ENCODE measurements at regions not wholly inside any gene's neighbourhood (a gene's known extent, or its start where the extent isn't known, plus 50 kb on each side); places are given as distances from the start of the nearest gene placed in this dataset.
"Not testable (repeated sequence)": the region's sequence is repeated elsewhere in the genome, so short reads cannot be mapped to it uniquely, and the experiment has no call there.

GRCh38 chr1:81287411-81288080, 513.2 kb upstream of the ADGRL2 start:
- Histone ChIP-seq H3K36me3 (ENCODE audit: control insufficient read depth, low read depth, low read length) (no peaks in the 10 kb centered on the region), H3K4me3 (ENCODE audit: low read length) (no peak overlapping the region), H3K4me1 (ENCODE audit: control insufficient read depth, low read depth, low read length) (no peaks in the 10 kb centered on the region), H3K9ac (ENCODE audit: low read length) (no peak overlapping the region), H3K27me3 (ENCODE audit: control insufficient read depth, insufficient read depth, low read length) (no peaks in the 10 kb centered on the region), H3K9me3 (ENCODE audit: control insufficient read depth, low read depth, low read length) (no peaks in the 10 kb centered on the region), H3K27ac (ENCODE audit: low read length) (no peak overlapping the region)

DNA sequence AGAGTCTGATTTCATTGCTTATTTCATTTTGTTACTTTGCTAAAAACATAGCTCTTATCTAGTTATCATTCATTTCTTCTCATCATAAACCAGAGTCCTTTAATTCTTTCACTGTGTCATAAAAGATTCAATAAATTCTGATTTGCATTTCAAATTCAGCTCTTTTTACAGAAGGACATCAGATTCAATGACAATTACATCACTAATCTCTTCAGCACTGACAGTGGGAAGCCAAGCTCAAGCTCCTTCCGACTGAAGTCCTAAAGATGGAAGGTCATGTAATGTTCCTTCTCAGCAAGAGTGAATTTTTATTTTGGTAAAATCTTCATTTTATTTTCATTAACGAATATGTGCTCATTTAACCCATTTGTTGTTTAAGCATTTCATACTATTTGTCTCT, 530.7 kb upstream of the ADGRL2 start:
- Histone ChIP-seq H3K27ac (ENCODE audit: low read length) (no peak overlapping the region), H3K36me3 (ENCODE audit: control insufficient read depth, low read depth, low read length) (no peaks in the 10 kb centered on the region)

DNA sequence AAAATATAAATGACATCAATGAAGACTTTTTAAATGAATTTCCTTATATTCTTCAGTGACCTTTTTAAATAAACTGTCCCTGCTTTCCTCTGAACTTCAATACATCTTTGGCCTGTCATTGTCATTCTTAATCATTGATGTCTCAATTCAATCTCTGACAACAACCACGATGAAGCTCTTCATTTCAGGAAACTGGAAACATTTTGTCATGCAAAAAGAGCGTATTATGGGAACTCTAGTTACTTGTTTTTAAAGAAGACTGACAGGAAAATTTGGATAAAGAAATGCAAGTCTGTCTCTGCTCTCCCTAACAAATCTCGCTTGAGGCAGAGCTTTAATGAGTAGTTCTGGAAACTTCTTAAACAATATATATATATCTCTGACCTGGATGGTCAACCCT, 535.8 kb upstream of the ADGRL2 start:
- no peak overlapping the region for H3K9ac ChIP-seq (ENCODE audit: low read length)
- no peak overlapping the region for H3K27ac ChIP-seq (ENCODE audit: low read length)
- peaks cover 33% of the 10 kb centered on the region for H3K4me1 ChIP-seq (ENCODE audit: control insufficient read depth, low read depth, low read length)
- no peaks in the 10 kb centered on the region for H3K27me3 ChIP-seq (ENCODE audit: control insufficient read depth, insufficient read depth, low read length)
- H3K36me3 ChIP-seq (ENCODE audit: control insufficient read depth, low read depth, low read length): no peaks in the 10 kb centered on the region
- H3K4me3 ChIP-seq (ENCODE audit: low read length): peak overlapping the region; percentile 36
- H3K9me3 ChIP-seq (ENCODE audit: control insufficient read depth, low read depth, low read length): no peaks in the 10 kb centered on the region

More for the DNA sequence above, 530.7 kb upstream of the ADGRL2 start:
- Histone ChIP-seq H3K4me1 (ENCODE audit: control insufficient read depth, low read depth, low read length) (peaks cover 32% of the 10 kb centered on the region), H3K9me3 (ENCODE audit: control insufficient read depth, low read depth, low read length) (no peaks in the 10 kb centered on the region), H3K27me3 (ENCODE audit: control insufficient read depth, insufficient read depth, low read length) (no peaks in the 10 kb centered on the region), H3K4me3 (ENCODE audit: low read length) (no peak overlapping the region), H3K9ac (ENCODE audit: low read length) (no peak overlapping the region)

DNA sequence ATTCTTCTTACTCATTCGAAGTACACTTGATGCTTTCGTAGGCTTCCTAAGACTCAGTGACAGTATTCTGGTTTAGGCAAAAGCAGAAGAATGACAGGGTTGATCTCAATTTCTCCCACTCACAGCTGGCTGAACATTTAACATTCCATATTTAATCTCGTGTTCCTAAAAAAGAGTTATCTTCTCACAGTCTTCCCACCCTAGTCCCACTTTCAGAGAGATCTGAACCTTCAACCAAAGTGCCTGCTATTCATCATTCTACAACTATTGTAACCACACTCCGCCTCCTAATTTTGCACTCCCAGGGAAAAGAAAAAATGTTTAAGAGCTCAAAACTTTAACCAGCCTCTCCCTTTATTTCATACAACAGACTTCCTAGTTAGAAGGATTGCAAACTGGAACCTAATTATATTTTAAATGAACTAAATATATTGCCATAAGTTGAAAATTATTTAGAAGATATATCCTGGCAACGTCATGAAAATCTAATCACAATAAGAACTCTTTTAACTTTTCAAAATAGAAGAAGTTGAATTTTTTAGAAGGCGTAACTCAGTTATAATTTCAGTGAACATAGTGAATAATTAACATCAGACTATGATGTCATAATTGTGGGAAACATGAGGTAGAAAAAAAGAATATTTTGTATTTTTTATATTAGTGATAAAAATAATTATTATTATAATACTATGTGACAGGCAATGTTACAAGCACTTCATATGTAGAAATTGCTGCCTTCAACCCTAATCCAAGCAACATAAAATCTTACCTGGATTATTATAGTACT, 540.9 kb upstream of the ADGRL2 start:
- Histone ChIP-seq H3K4me3 (ENCODE audit: low read length) (no peak overlapping the region), H3K27ac (ENCODE audit: low read length) (no peak overlapping the region)

GRCh38 chr1:81254560-81254959, 546.2 kb upstream of the ADGRL2 start:
- no peak overlapping the region for H3K27ac ChIP-seq (ENCODE audit: low read length)
- no peaks in the 10 kb centered on the region for H3K9me3 ChIP-seq (ENCODE audit: control insufficient read depth, low read depth, low read length)
- H3K36me3 ChIP-seq (ENCODE audit: control insufficient read depth, low read depth, low read length): peaks cover 19% of the 10 kb centered on the region
- H3K9ac ChIP-seq (ENCODE audit: low read length): no peak overlapping the region
- H3K4me3 ChIP-seq (ENCODE audit: low read length): no peak overlapping the region
- no peaks in the 10 kb centered on the region for H3K27me3 ChIP-seq (ENCODE audit: control insufficient read depth, insufficient read depth, low read length)
- peaks cover 47% of the 10 kb centered on the region for H3K4me1 ChIP-seq (ENCODE audit: control insufficient read depth, low read depth, low read length)

More for the DNA sequence above, 540.9 kb upstream of the ADGRL2 start:
- Histone ChIP-seq H3K36me3 (ENCODE audit: control insufficient read depth, low read depth, low read length) (no peaks in the 10 kb centered on the region), H3K4me1 (ENCODE audit: control insufficient read depth, low read depth, low read length) (peaks cover 7% of the 10 kb centered on the region), H3K9me3 (ENCODE audit: control insufficient read depth, low read depth, low read length) (no peaks in the 10 kb centered on the region), H3K9ac (ENCODE audit: low read length) (no peak overlapping the region), H3K27me3 (ENCODE audit: control insufficient read depth, insufficient read depth, low read length) (no peaks in the 10 kb centered on the region)

GRCh38 chr1:81254068-81254467, 546.7 kb upstream of the ADGRL2 start:
- no peaks in the 10 kb centered on the region for H3K9me3 ChIP-seq (ENCODE audit: control insufficient read depth, low read depth, low read length)
- no peak overlapping the region for H3K9ac ChIP-seq (ENCODE audit: low read length)
- H3K4me1 ChIP-seq (ENCODE audit: control insufficient read depth, low read depth, low read length): peaks cover 45% of the 10 kb centered on the region
- no peak overlapping the region for H3K4me3 ChIP-seq (ENCODE audit: low read length)
- peaks cover 22% of the 10 kb centered on the region for H3K36me3 ChIP-seq (ENCODE audit: control insufficient read depth, low read depth, low read length)
- no peaks in the 10 kb centered on the region for H3K27me3 ChIP-seq (ENCODE audit: control insufficient read depth, insufficient read depth, low read length)
- H3K27ac ChIP-seq (ENCODE audit: low read length): peak overlapping the region; percentile 9

- H3K4me3 ChIP-seq (ENCODE audit: low read length): peak overlapping the region; percentile 55
- H3K4me1 ChIP-seq (ENCODE audit: control insufficient read depth, low read depth, low read length): peaks cover 40% of the 10 kb centered on the region
- H3K27ac ChIP-seq (ENCODE audit: low read length): peak overlapping the region; percentile 63
- peaks cover 33% of the 10 kb centered on the region for H3K36me3 ChIP-seq (ENCODE audit: control insufficient read depth, low read depth, low read length)
- H3K9ac ChIP-seq (ENCODE audit: low read length): peak overlapping the region; percentile 45
- no peaks in the 10 kb centered on the region for H3K9me3 ChIP-seq (ENCODE audit: control insufficient read depth, low read depth, low read length)
- H3K27me3 ChIP-seq (ENCODE audit: control insufficient read depth, insufficient read depth, low read length): no peaks in the 10 kb centered on the region
Measured at GRCh38 chr1:81252471-81253151, 548.1 kb upstream of the ADGRL2 start.

DNA sequence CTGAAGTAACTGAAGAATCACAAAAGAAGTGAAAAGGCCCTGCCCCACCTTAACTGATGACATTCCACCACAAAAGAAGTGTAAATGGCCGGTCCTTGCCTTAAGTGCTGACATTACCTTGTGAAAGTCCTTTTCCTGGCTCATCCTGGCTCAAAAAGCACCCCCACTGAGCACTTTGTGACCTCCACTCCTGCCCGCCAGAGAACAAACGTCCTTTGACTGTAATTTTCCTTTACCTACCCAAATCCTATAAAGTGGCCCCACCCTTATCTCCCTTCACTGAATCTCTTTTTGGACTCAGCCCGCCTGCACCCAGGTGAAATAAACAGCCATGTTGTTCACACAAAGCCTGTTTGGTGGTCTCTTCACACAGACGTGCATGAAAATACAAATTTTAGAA, 549.9 kb upstream of the ADGRL2 start:
- peaks cover 33% of the 10 kb centered on the region for H3K36me3 ChIP-seq (ENCODE audit: control insufficient read depth, low read depth, low read length)
- H3K27ac ChIP-seq (ENCODE audit: low read length): peak overlapping the region; percentile 44
- peak overlapping the region; percentile 10 for H3K9ac ChIP-seq (ENCODE audit: low read length)
- H3K9me3 ChIP-seq (ENCODE audit: control insufficient read depth, low read depth, low read length); H3K27me3 ChIP-seq (ENCODE audit: control insufficient read depth, insufficient read depth, low read length): not testable (repeated sequence)
- H3K4me1 ChIP-seq (ENCODE audit: control insufficient read depth, low read depth, low read length): peaks cover 40% of the 10 kb centered on the region
- H3K4me3 ChIP-seq (ENCODE audit: low read length): peak overlapping the region; percentile 55

GRCh38 chr1:81245084-81245715, 555.5 kb upstream of the ADGRL2 start:
- Histone ChIP-seq H3K9ac (ENCODE audit: low read length) (peak overlapping the region; percentile 95), H3K4me3 (ENCODE audit: low read length) (peak overlapping the region; percentile 91), H3K4me1 (ENCODE audit: control insufficient read depth, low read depth, low read length) (peaks cover 37% of the 10 kb centered on the region), H3K36me3 (ENCODE audit: control insufficient read depth, low read depth, low read length) (peaks cover 14% of the 10 kb centered on the region), H3K27ac (ENCODE audit: low read length) (peak overlapping the region; percentile 89)
- not testable (repeated sequence) for H3K27me3 ChIP-seq (ENCODE audit: control insufficient read depth, insufficient read depth, low read length); H3K9me3 ChIP-seq (ENCODE audit: control insufficient read depth, low read depth, low read length)

GRCh38 chr1:81244612-81245011, 556.1 kb upstream of the ADGRL2 start:
- not testable (repeated sequence) for H3K9ac ChIP-seq (ENCODE audit: low read length); H3K27ac ChIP-seq (ENCODE audit: low read length); H3K9me3 ChIP-seq (ENCODE audit: control insufficient read depth, low read depth, low read length); H3K27me3 ChIP-seq (ENCODE audit: control insufficient read depth, insufficient read depth, low read length)
- Histone ChIP-seq H3K4me1 (ENCODE audit: control insufficient read depth, low read depth, low read length) (peaks cover 42% of the 10 kb centered on the region), H3K36me3 (ENCODE audit: control insufficient read depth, low read depth, low read length) (peaks cover 14% of the 10 kb centered on the region), H3K4me3 (ENCODE audit: low read length) (peak overlapping the region; percentile 91)

DNA sequence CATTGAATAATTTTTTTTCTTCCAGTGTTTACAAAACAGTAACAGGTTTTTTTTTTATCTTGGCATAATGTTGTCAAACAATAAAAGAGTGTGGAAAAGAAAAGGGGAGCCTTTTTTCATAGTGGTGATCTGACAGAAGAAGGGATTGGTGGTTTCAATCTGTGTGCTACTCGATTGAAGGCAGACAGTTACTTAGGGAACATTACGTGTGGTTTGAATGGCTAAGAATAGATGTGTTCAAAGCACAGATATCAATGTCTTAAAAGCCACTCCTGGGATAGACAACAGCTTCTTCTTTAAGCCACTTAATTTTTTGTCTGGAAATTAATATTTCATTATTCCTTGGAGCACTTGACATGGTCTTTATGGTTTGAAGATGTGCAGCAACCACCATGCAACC, 558.6 kb upstream of the ADGRL2 start:
- Histone ChIP-seq H3K36me3 (ENCODE audit: control insufficient read depth, low read depth, low read length) (no peaks in the 10 kb centered on the region), H3K27ac (ENCODE audit: low read length) (no peak overlapping the region), H3K4me3 (ENCODE audit: low read length) (peak overlapping the region; percentile 2), H3K9ac (ENCODE audit: low read length) (peak overlapping the region; percentile 7), H3K4me1 (ENCODE audit: control insufficient read depth, low read depth, low read length) (peaks cover 67% of the 10 kb centered on the region), H3K9me3 (ENCODE audit: control insufficient read depth, low read depth, low read length) (no peaks in the 10 kb centered on the region), H3K27me3 (ENCODE audit: control insufficient read depth, insufficient read depth, low read length) (no peaks in the 10 kb centered on the region)

All from iPS-18a (cell line).